Parathyroid adenoma (tissue), 2 donors: ENCODE measurements at regions not wholly inside any gene's neighbourhood (a gene's known extent, or its start where the extent isn't known, plus 50 kb on each side); places are given as distances from the start of the nearest gene placed in this dataset.

ENCODE experiments used
- H2AFZ ChIP-seq: fragments of 300-600 bp; sonication (generic); one replicate; pipeline ENCODE4 v1.7.0; 2017; ENCODE audit warnings: antibody characterized with exemption, mild to moderate bottlenecking
- H3K27ac ChIP-seq: fragments of 300-600 bp; sonication (generic); one replicate; pipeline ENCODE4 v1.7.0; 2017
- H3K27me3 ChIP-seq: fragments of 300-600 bp; sonication (generic); one replicate; pipeline ENCODE4 v1.7.0; 2017; ENCODE audit warnings: low read length; ENCODE audit not compliant: control insufficient read depth, insufficient read depth
- H3K36me3 ChIP-seq: fragments of 300-600 bp; sonication (generic); one replicate; pipeline ENCODE4 v1.7.0; 2017; ENCODE audit warnings: low read length; ENCODE audit not compliant: control insufficient read depth, insufficient read depth
- H3K4me1 ChIP-seq: fragments of 300-600 bp; sonication (generic); one replicate; pipeline ENCODE4 v1.7.0; 2017; ENCODE audit warnings: control low read depth
- H3K4me2 ChIP-seq: fragments of 300-600 bp; sonication (generic); one replicate; pipeline ENCODE4 v1.7.0; 2017; ENCODE audit warnings: low read length
- H3K4me3 ChIP-seq: fragments of 300-600 bp; sonication (generic); one replicate; pipeline ENCODE4 v1.7.0; 2017; ENCODE audit warnings: low read depth, low read length
- H3K79me2 ChIP-seq: fragments of 300-600 bp; sonication (generic); one replicate; pipeline ENCODE4 v1.7.0; 2017; ENCODE audit warnings: control low read depth
- H3K9ac ChIP-seq: fragments of 300-600 bp; sonication (generic); one replicate; pipeline ENCODE4 v1.7.0; 2017; ENCODE audit warnings: mild to moderate bottlenecking
- H3K9me3 ChIP-seq: fragments of 300-600 bp; sonication (generic); one replicate; pipeline ENCODE4 v1.7.0; 2017; ENCODE audit warnings: low read length; ENCODE audit not compliant: control insufficient read depth
- TF ChIP-seq, protein P1 (sequence below): fragments of 300-600 bp; sonication (generic); IDR thresholded peaks from one replicate; pipeline ENCODE4 v1.7.0; 2017; ENCODE audit warnings: antibody characterized with exemption, mild to moderate bottlenecking
- donor health status: primary hyperparathyroidism.

DNA sequence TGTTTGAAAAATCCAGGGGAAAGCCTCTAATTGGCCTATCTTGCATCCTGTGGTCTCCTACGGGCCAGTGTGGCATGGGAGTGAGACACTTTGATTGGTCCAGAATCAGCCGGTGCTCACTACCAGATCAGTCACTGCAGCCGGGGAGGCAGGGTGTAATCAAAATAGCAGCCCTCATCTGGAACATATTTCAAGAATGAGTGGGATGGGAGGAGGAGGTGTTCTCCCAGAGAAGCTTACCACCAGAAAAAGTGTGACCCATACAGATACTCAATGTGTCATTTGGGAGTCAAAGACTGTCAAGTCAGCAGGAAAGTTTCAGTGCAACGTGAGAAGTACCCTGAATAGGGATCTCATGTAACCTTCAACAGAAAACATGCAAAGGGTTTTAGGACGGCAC lies 393.9 kb upstream of the SLC14A2 start:
- Histone ChIP-seq H3K27ac (no peak overlapping the region), H3K79me2 (no peaks in the 10 kb centered on the region), H3K9ac (no peak overlapping the region), H3K27me3 (no peaks in the 10 kb centered on the region), H3K9me3 (no peaks in the 10 kb centered on the region), H3K4me2 (no peak overlapping the region), H3K4me1 (no peaks in the 10 kb centered on the region), H3K4me3 (no peak overlapping the region), H3K36me3 (no peaks in the 10 kb centered on the region), H2AFZ (no peak overlapping the region)
- TF ChIP-seq, protein P1, sequence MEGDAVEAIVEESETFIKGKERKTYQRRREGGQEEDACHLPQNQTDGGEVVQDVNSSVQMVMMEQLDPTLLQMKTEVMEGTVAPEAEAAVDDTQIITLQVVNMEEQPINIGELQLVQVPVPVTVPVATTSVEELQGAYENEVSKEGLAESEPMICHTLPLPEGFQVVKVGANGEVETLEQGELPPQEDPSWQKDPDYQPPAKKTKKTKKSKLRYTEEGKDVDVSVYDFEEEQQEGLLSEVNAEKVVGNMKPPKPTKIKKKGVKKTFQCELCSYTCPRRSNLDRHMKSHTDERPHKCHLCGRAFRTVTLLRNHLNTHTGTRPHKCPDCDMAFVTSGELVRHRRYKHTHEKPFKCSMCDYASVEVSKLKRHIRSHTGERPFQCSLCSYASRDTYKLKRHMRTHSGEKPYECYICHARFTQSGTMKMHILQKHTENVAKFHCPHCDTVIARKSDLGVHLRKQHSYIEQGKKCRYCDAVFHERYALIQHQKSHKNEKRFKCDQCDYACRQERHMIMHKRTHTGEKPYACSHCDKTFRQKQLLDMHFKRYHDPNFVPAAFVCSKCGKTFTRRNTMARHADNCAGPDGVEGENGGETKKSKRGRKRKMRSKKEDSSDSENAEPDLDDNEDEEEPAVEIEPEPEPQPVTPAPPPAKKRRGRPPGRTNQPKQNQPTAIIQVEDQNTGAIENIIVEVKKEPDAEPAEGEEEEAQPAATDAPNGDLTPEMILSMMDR, result no peak

DNA sequence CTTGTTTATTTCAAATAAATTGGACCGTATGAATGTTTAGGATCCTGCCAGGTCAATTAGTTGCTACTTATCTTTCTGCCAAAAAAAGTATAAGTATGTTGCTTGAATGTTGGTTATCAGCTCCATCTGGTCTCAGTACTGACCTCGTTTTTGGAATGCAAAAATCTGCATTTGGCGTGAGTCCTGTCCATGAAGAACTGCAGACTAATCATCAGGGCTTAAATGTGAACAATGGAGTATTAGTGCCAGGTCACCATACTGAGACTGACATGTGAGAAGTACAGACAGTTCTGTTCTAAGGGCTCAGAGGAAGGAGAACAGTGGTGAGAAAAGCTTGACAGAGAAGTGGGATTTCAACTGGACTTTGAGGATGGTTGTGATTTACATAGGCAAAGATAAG lies 393.1 kb upstream of the SLC14A2 start:
- Histone ChIP-seq H3K27me3 (no peaks in the 10 kb centered on the region), H3K9me3 (no peaks in the 10 kb centered on the region), H3K4me1 (no peaks in the 10 kb centered on the region), H2AFZ (no peak overlapping the region), H3K4me3 (no peak overlapping the region), H3K36me3 (no peaks in the 10 kb centered on the region), H3K9ac (no peak overlapping the region), H3K27ac (no peak overlapping the region), H3K79me2 (no peaks in the 10 kb centered on the region), H3K4me2 (no peak overlapping the region)
- TF ChIP-seq, protein P1, result no peak

DNA sequence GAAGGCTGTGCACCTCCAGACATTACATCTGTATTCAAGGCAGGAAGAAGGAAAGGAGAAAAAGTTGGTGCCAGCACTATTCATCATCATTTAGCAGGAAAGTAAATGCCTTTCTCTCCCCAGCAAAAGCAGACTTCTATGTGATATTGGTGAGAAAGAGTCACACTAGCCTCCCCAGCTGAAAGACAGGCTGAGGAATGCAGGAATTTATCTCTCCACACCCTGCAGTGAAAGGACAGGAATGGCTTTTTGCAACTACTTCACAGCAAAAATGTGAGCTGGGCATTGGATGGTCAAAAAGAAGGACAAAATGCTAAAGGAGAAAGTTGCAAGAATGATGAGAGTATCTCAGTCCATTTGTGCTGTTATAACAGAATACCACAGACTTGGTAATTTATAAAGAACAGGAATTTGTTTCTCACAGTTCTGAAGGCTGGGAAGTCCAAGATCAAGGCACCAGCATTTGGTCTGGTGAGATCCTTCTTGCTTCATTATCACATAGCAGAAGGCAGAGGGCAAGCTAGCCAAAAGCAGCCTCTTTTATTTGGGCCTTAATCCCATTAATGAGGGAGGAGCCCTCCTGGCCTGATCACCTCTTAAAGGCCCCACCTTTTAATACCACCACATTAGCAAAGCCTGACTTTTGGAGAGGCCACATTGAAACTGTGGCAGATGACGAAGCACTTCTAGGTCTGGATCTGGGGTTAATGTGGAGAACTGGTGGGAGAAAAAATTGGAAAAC lies 388.1 kb upstream of the SLC14A2 start:
- Histone ChIP-seq H3K79me2 (no peaks in the 10 kb centered on the region), H3K9me3 (no peaks in the 10 kb centered on the region), H3K4me2 (no peak overlapping the region), H3K4me1 (no peaks in the 10 kb centered on the region), H3K36me3 (no peaks in the 10 kb centered on the region), H3K27me3 (no peaks in the 10 kb centered on the region), H3K4me3 (no peak overlapping the region), H2AFZ (no peak overlapping the region), H3K9ac (no peak overlapping the region), H3K27ac (no peak overlapping the region)
- TF ChIP-seq, protein P1, result no peak

DNA sequence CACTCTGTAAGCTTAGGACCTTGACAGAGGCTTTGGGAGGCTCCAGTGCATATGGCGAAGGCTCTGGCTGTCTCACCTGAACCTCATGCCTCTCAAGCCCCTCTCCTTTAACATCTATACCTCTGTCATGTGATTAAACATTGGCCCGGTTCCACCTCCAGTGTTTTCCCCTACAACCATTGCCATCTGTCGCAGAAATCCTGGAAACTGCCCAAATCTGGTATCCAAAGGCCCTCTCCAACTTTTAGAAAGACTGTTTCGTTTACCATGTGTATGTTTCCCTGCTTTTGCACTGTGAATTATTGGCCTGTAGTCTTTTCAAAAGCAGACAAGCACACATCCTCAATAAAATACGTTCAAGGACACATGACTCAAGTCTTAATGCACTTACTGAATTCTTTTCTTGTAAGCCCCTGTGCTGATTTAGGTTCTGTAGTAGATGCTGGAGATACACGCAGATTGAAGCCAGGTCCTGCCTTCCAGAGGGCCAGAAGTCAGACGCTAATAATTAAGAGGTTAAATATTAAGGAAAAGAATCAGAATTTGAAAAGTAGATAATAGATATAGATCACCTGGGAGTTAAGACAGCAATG lies 386.4 kb upstream of the SLC14A2 start:
- Histone ChIP-seq H3K4me3 (no peak overlapping the region), H3K4me1 (no peaks in the 10 kb centered on the region), H3K9ac (no peak overlapping the region), H3K9me3 (no peaks in the 10 kb centered on the region), H2AFZ (no peak overlapping the region), H3K79me2 (no peaks in the 10 kb centered on the region), H3K36me3 (no peaks in the 10 kb centered on the region), H3K27me3 (no peaks in the 10 kb centered on the region), H3K27ac (no peak overlapping the region), H3K4me2 (no peak overlapping the region)
- TF ChIP-seq, protein P1, result no peak

DNA sequence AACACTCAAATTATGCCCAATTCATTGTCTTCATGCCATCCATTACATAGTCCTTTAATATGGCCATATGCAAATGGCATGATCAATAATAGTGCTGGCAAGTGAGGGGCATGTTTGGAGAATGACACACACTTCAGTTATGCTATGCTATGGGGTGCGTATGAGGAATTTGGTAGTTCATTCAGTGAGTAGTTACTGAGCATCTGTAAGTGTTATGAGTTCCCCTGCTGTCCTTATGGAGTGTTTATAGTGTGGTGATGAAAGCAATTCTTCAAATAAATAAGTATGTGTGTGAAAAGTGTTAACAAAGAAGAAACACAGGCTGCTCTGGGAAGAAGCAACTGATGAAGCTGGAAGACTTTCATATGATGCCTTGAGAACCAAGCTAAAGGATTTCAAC lies 383.7 kb upstream of the SLC14A2 start:
- TF ChIP-seq, protein P1, result no peak
- Histone ChIP-seq H3K4me2 (no peak overlapping the region), H3K79me2 (no peaks in the 10 kb centered on the region), H3K9ac (no peak overlapping the region), H3K4me3 (no peak overlapping the region), H3K36me3 (no peaks in the 10 kb centered on the region), H2AFZ (no peak overlapping the region), H3K27me3 (no peaks in the 10 kb centered on the region), H3K27ac (no peak overlapping the region), H3K9me3 (no peaks in the 10 kb centered on the region), H3K4me1 (no peaks in the 10 kb centered on the region)
